ENCODE measurements at regions not wholly inside any gene's neighbourhood (a gene's known extent, or its start where the extent isn't known, plus 50 kb on each side); places are given as distances from the start of the nearest gene placed in this dataset.

DNA sequence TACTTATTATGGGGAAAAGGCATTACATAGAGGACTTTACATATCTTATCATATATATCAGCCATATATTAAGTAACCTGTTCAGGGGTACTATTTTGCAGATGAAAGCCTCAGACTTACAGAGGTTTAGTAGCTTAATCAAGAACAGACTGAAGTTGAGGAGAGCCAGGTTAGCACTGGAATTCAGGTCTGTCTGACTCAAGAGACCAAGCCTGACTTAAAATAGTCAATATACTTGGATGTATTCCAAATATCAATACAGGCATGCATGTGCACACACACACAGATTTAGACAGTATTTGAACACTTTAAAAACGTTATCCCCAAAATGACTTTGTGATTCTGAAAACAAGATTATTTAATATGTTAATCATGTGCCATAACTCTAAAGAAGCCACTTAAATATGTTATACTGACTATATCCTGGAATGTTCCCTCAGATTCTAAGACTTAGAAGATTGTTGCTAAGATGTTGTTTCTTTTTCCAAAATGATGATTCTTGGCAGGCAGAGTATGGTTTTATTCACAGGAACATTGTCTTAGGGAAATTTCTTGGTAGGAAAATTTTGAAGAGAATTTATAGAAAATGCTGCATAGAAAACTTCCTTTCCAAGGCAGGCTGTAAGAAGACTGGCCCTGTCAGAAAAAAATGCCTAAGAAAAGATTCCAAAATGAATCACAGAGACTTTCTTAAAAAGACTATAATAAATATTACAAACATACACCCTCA is 61.6 kb downstream of the ADAMTS1 start:
- TF ChIP-seq CTCF (IDR thresholded peaks at IDR 0.05): no peak
- TF ChIP-seq POLR2A (IDR thresholded peaks at IDR 0.05): no peak
- TF ChIP-seq EP300 (IDR thresholded peaks at IDR 0.05): no peak

Data from stomach (tissue), 4 donors.